ENCODE measurements at regions not wholly inside any gene's neighbourhood (a gene's known extent, or its start where the extent isn't known, plus 50 kb on each side); places are given as distances from the start of the nearest gene placed in this dataset.
"Not testable (repeated sequence)": the region's sequence is repeated elsewhere in the genome, so short reads cannot be mapped to it uniquely, and the experiment has no call there.

DNA sequence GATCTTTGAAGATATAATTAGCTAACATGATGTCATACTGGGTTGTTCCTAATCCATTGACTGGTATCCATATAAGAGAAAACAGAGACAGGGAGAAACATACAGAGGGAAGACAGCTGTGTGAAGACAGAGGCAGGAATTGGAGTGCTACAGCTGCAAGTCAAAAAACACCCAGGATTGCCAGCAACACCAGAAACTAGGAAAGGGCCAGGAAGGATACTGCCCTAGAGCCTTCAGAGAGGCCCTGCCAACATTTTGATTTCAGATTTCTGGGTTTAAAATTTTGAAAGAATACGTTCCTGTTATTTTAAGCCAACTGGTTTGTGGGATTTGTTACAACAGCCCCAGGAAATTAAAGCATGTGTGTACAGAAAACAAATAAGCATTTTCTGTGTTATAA is 473.7 kb upstream of the FLRT2 start:
- Histone ChIP-seq H3K9ac (ENCODE audit: low read length in 5 of 5) (peak overlapping the region in 1 of 5 donors; percentile 24), H3K9me3 (ENCODE audit: control insufficient read depth in 5 of 5, low read length in 5 of 5) (peaks cover 0 to 10% (median 3%) of the 10 kb centered on the region in 5 donors), H3K4me3 (ENCODE audit: low read depth in 1 of 5, low read length in 5 of 5) (no peak overlapping the region), H3K27ac (ENCODE audit: low read depth, low read length) (no peak overlapping the region), H3K4me1 (ENCODE audit: control insufficient read depth in 5 of 5, insufficient read depth in 5 of 5, low read length in 5 of 5) (peaks cover 0 to 6% (median 0%) of the 10 kb centered on the region in 5 donors), H3K27me3 (ENCODE audit: control insufficient read depth in 5 of 5, insufficient read depth in 4 of 5, low read length in 5 of 5) (no peaks in the 10 kb centered on the region), H3K36me3 (ENCODE audit: control insufficient read depth in 5 of 5, insufficient read depth in 5 of 5, low read length in 5 of 5) (no peaks in the 10 kb centered on the region)

- Histone ChIP-seq H3K36me3 (ENCODE audit: control insufficient read depth in 5 of 5, insufficient read depth in 5 of 5, low read length in 5 of 5) (no peaks in the 10 kb centered on the region), H3K27ac (ENCODE audit: low read depth, low read length) (no peak overlapping the region), H3K4me1 (ENCODE audit: control insufficient read depth in 5 of 5, insufficient read depth in 5 of 5, low read length in 5 of 5) (peaks cover 0 to 6% (median 0%) of the 10 kb centered on the region in 5 donors), H3K9ac (ENCODE audit: low read length in 5 of 5) (no peak overlapping the region), H3K27me3 (ENCODE audit: control insufficient read depth in 5 of 5, insufficient read depth in 4 of 5, low read length in 5 of 5) (no peaks in the 10 kb centered on the region), H3K9me3 (ENCODE audit: control insufficient read depth in 5 of 5, low read length in 5 of 5) (peaks cover 0 to 10% (median 3%) of the 10 kb centered on the region in 5 donors), H3K4me3 (ENCODE audit: low read depth in 1 of 5, low read length in 5 of 5) (no peak overlapping the region)
These were observed 472.7 kb upstream of the FLRT2 start for GRCh38 chr14:85057221-85057620.

GRCh38 chr14:85058150-85058549 is 471.8 kb upstream of the FLRT2 start:
- Histone ChIP-seq H3K4me3 (ENCODE audit: low read depth in 1 of 5, low read length in 5 of 5) (no peak overlapping the region), H3K9me3 (ENCODE audit: control insufficient read depth in 5 of 5, low read length in 5 of 5) (peaks cover 0 to 10% (median 3%) of the 10 kb centered on the region in 5 donors), H3K27ac (ENCODE audit: low read depth, low read length) (no peak overlapping the region), H3K9ac (ENCODE audit: low read length in 5 of 5) (no peak overlapping the region), H3K27me3 (ENCODE audit: control insufficient read depth in 5 of 5, insufficient read depth in 4 of 5, low read length in 5 of 5) (no peaks in the 10 kb centered on the region), H3K4me1 (ENCODE audit: control insufficient read depth in 5 of 5, insufficient read depth in 5 of 5, low read length in 5 of 5) (peaks cover 0 to 6% (median 0%) of the 10 kb centered on the region in 5 donors), H3K36me3 (ENCODE audit: control insufficient read depth in 5 of 5, insufficient read depth in 5 of 5, low read length in 5 of 5) (no peaks in the 10 kb centered on the region)

- no peak overlapping the region for H3K27ac ChIP-seq (ENCODE audit: low read depth, low read length)
- no peak overlapping the region for H3K4me3 ChIP-seq (ENCODE audit: low read depth in 1 of 5, low read length in 5 of 5)
- H3K9ac ChIP-seq (ENCODE audit: low read length in 5 of 5) = no peak overlapping the region
- H3K36me3 ChIP-seq (ENCODE audit: control insufficient read depth in 5 of 5, insufficient read depth in 5 of 5, low read length in 5 of 5) = no peaks in the 10 kb centered on the region
- H3K4me1 ChIP-seq (ENCODE audit: control insufficient read depth in 5 of 5, insufficient read depth in 5 of 5, low read length in 5 of 5) = peaks cover 0 to 3% (median 0%) of the 10 kb centered on the region in 5 donors
- no peaks in the 10 kb centered on the region for H3K27me3 ChIP-seq (ENCODE audit: control insufficient read depth in 5 of 5, insufficient read depth in 4 of 5, low read length in 5 of 5)
- peaks cover 0 to 4% (median 0%) of the 10 kb centered on the region in 5 donors for H3K9me3 ChIP-seq (ENCODE audit: control insufficient read depth in 5 of 5, low read length in 5 of 5)
These were observed 469.8 kb upstream of the FLRT2 start for GRCh38 chr14:85060121-85060520.

GRCh38 chr14:85061256-85061655 is 468.7 kb upstream of the FLRT2 start:
- Histone ChIP-seq H3K9me3 (ENCODE audit: control insufficient read depth in 5 of 5, low read length in 5 of 5) (peaks cover 0 to 4% (median 0%) of the 10 kb centered on the region in 5 donors), H3K27me3 (ENCODE audit: control insufficient read depth in 5 of 5, insufficient read depth in 4 of 5, low read length in 5 of 5) (no peaks in the 10 kb centered on the region), H3K4me1 (ENCODE audit: control insufficient read depth in 5 of 5, insufficient read depth in 5 of 5, low read length in 5 of 5) (peaks cover 0 to 2% (median 0%) of the 10 kb centered on the region in 5 donors), H3K27ac (ENCODE audit: low read depth, low read length) (no peak overlapping the region), H3K9ac (ENCODE audit: low read length in 5 of 5) (no peak overlapping the region), H3K4me3 (ENCODE audit: low read depth in 1 of 5, low read length in 5 of 5) (no peak overlapping the region), H3K36me3 (ENCODE audit: control insufficient read depth in 5 of 5, insufficient read depth in 5 of 5, low read length in 5 of 5) (no peaks in the 10 kb centered on the region)

DNA sequence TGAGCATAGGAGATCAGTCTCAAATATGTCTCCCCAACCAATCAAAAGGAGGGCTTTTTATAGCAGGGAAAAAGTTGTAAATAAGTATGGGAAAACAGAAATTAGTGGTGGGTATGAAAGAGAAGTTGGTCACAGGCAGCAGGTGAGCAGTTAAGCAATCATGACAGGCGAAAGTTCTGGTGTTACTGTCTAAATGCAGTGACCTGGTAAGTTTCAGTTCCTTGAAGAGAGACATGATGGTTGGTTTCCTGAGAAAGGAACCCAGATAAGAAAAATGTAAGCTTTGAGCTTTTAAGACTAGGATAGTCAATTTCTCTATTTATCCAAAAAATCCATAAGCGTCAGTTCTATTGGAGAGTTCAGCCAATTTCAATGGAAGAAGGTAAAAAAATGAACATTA is 466.2 kb upstream of the FLRT2 start:
- Histone ChIP-seq H3K4me3 (ENCODE audit: low read depth in 1 of 5, low read length in 5 of 5) (no peak overlapping the region), H3K4me1 (ENCODE audit: control insufficient read depth in 5 of 5, insufficient read depth in 5 of 5, low read length in 5 of 5) (no peaks in the 10 kb centered on the region), H3K36me3 (ENCODE audit: control insufficient read depth in 5 of 5, insufficient read depth in 5 of 5, low read length in 5 of 5) (no peaks in the 10 kb centered on the region), H3K9me3 (ENCODE audit: control insufficient read depth in 5 of 5, low read length in 5 of 5) (peaks cover 0 to 4% (median 0%) of the 10 kb centered on the region in 5 donors), H3K27ac (ENCODE audit: low read depth, low read length) (no peak overlapping the region), H3K9ac (ENCODE audit: low read length in 5 of 5) (no peak overlapping the region), H3K27me3 (ENCODE audit: control insufficient read depth in 5 of 5, insufficient read depth in 4 of 5, low read length in 5 of 5) (no peaks in the 10 kb centered on the region)

DNA sequence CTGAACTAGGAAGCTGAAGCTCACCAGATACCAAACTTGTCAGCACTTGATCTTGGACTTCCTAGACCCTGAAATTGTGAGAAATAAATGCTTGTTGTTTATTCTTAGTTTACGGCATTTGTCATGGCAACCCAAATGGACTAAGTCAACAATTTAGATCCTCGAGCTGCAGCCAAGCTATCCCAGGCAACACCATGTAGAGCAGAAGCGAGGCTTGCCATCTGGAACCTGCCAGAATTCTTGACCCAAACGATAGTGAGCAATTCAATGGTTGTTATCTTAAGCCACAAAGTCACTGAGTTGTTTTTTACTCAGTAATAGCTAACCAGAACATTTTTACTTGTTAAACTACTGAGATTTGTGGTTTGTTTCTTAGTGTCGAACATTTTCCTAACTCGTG is 458.5 kb upstream of the FLRT2 start:
- Histone ChIP-seq H3K4me3 (ENCODE audit: low read depth in 1 of 5, low read length in 5 of 5) (no peak overlapping the region), H3K36me3 (ENCODE audit: control insufficient read depth in 5 of 5, insufficient read depth in 5 of 5, low read length in 5 of 5) (no peaks in the 10 kb centered on the region), H3K4me1 (ENCODE audit: control insufficient read depth in 5 of 5, insufficient read depth in 5 of 5, low read length in 5 of 5) (no peaks in the 10 kb centered on the region), H3K27ac (ENCODE audit: low read depth, low read length) (no peak overlapping the region), H3K9ac (ENCODE audit: low read length in 5 of 5) (no peak overlapping the region), H3K9me3 (ENCODE audit: control insufficient read depth in 5 of 5, low read length in 5 of 5) (no peaks in the 10 kb centered on the region), H3K27me3 (ENCODE audit: control insufficient read depth in 5 of 5, insufficient read depth in 4 of 5, low read length in 5 of 5) (no peaks in the 10 kb centered on the region)

DNA sequence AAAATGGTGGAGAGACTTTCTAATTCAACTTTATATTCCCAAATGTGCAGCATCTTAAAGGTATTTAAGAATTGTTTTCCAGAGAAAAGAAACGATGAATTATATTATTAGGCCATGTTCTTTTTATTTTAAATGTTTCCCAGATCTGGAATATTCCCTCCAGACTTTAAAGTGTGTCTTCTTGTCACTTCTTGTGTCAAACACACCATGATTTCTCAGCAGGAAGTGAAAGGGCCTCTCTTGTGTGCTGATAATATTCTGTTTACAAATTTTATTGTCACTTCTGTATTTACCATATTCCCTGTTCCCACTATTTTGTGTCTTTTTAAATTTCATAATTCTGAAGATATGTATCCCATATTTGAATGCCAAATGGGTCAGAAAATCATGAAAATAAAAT is 455.0 kb upstream of the FLRT2 start:
- Histone ChIP-seq H3K36me3 (ENCODE audit: control insufficient read depth in 5 of 5, insufficient read depth in 5 of 5, low read length in 5 of 5) (no peaks in the 10 kb centered on the region), H3K27ac (ENCODE audit: low read depth, low read length) (no peak overlapping the region), H3K9me3 (ENCODE audit: control insufficient read depth in 5 of 5, low read length in 5 of 5) (no peaks in the 10 kb centered on the region), H3K27me3 (ENCODE audit: control insufficient read depth in 5 of 5, insufficient read depth in 4 of 5, low read length in 5 of 5) (no peaks in the 10 kb centered on the region), H3K9ac (ENCODE audit: low read length in 5 of 5) (no peak overlapping the region), H3K4me1 (ENCODE audit: control insufficient read depth in 5 of 5, insufficient read depth in 5 of 5, low read length in 5 of 5) (no peaks in the 10 kb centered on the region), H3K4me3 (ENCODE audit: low read depth in 1 of 5, low read length in 5 of 5) (no peak overlapping the region)

DNA sequence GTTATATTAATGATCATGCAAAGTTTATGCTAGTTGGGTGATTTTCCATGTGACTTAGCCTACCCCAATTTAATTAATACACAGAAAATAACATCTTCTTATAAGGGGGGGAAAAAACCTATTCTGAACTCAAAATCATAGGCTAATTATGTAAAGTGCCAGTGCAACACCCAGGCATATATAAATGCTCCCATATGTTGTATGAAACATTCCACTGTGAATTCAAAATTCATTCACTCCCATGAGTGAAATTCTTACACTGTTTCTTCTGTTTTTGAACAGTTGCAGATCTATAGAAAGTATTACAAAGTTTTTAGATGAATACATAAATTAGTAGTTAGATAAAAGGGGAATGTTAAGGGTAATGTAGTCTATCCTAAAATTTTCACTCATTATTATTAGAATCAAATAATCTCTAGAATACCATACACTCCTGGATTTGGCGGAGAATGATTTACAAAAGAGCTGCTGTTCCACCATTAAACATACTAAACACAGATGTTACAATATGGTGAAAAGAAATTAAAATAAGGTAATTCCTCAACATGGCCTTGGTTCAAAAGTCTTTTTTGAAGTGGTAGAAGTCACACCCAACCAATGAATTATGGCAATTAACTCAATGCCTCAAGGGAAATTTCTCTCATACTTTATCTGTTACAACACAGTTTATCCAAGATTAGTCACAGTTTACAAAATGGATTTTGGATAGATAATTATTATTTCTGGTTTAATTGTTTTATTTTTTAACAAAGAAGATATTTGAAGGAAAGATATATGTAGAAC is 454.1 kb upstream of the FLRT2 start:
- Histone ChIP-seq H3K27me3 (ENCODE audit: control insufficient read depth in 5 of 5, insufficient read depth in 4 of 5, low read length in 5 of 5) (no peaks in the 10 kb centered on the region), H3K4me1 (ENCODE audit: control insufficient read depth in 5 of 5, insufficient read depth in 5 of 5, low read length in 5 of 5) (no peaks in the 10 kb centered on the region), H3K4me3 (ENCODE audit: low read depth in 1 of 5, low read length in 5 of 5) (no peak overlapping the region), H3K9me3 (ENCODE audit: control insufficient read depth in 5 of 5, low read length in 5 of 5) (no peaks in the 10 kb centered on the region), H3K27ac (ENCODE audit: low read depth, low read length) (no peak overlapping the region), H3K9ac (ENCODE audit: low read length in 5 of 5) (no peak overlapping the region), H3K36me3 (ENCODE audit: control insufficient read depth in 5 of 5, insufficient read depth in 5 of 5, low read length in 5 of 5) (no peaks in the 10 kb centered on the region)

DNA sequence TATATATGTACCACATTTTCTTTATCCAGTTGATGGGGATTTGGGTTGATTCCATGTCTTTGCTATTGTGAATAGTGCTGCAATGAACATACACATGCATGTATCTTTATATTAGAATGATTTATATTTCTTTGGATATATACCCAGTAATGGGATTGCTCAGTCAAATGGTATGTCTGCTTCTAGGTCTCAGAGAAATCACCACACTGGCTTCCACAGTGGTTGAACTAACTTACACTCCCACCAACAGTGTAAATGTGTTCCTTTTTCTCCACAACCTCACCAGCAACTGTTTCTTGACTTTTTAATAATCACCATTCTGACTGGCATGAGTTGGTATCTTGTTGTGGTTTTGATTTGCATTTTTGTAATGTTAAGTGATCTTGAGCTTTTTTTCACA is 452.2 kb upstream of the FLRT2 start:
- not testable (repeated sequence) for H3K36me3 ChIP-seq (ENCODE audit: control insufficient read depth in 5 of 5, insufficient read depth in 5 of 5, low read length in 5 of 5); H3K27me3 ChIP-seq (ENCODE audit: control insufficient read depth in 5 of 5, insufficient read depth in 4 of 5, low read length in 5 of 5); H3K4me1 ChIP-seq (ENCODE audit: control insufficient read depth in 5 of 5, insufficient read depth in 5 of 5, low read length in 5 of 5); H3K27ac ChIP-seq (ENCODE audit: low read depth, low read length); H3K4me3 ChIP-seq (ENCODE audit: low read depth in 1 of 5, low read length in 5 of 5); H3K9ac ChIP-seq (ENCODE audit: low read length in 5 of 5); H3K9me3 ChIP-seq (ENCODE audit: control insufficient read depth in 5 of 5, low read length in 5 of 5)
